ENCODE measurements at regions not wholly inside any gene's neighbourhood (a gene's known extent, or its start where the extent isn't known, plus 50 kb on each side); places are given as distances from the start of the nearest gene placed in this dataset.

- TF ChIP-seq, protein P1, sequence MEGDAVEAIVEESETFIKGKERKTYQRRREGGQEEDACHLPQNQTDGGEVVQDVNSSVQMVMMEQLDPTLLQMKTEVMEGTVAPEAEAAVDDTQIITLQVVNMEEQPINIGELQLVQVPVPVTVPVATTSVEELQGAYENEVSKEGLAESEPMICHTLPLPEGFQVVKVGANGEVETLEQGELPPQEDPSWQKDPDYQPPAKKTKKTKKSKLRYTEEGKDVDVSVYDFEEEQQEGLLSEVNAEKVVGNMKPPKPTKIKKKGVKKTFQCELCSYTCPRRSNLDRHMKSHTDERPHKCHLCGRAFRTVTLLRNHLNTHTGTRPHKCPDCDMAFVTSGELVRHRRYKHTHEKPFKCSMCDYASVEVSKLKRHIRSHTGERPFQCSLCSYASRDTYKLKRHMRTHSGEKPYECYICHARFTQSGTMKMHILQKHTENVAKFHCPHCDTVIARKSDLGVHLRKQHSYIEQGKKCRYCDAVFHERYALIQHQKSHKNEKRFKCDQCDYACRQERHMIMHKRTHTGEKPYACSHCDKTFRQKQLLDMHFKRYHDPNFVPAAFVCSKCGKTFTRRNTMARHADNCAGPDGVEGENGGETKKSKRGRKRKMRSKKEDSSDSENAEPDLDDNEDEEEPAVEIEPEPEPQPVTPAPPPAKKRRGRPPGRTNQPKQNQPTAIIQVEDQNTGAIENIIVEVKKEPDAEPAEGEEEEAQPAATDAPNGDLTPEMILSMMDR (conservative IDR thresholded peaks at IDR 0.05 in 1 of 2, IDR thresholded peaks at IDR 0.05 in 1 of 2; ENCODE audit: extremely low read depth in 1 of 2, insufficient read depth in 1 of 2, low read depth in 1 of 2, low read length in 2 of 2), result no peak
- TF ChIP-seq EZH2 (IDR thresholded peaks at IDR 0.05; ENCODE audit: borderline replicate concordance, low read length), result no peak
These were observed 420.2 kb upstream of the CADM2 start for GRCh38 chr3:84538597-84538996.
